H9 (cell line): ENCODE measurements at regions not wholly inside any gene's neighbourhood (a gene's known extent, or its start where the extent isn't known, plus 50 kb on each side); places are given as distances from the start of the nearest gene placed in this dataset.

ENCODE experiments used
- DNase-seq: peaks from one replicate; pipeline ENCODE4 v3.0.0-alpha.2; 2017
- H2AFZ ChIP-seq: one replicate; pipeline ENCODE4 v1.6.1; 2013; ENCODE audit warnings: mild to moderate bottlenecking, low read length, control low read depth, moderate library complexity
- H2AK5ac ChIP-seq: 2 replicates; pipeline ENCODE4 v1.6.1; 2013; ENCODE audit warnings: low read length, control low read depth, mixed read lengths; ENCODE audit not compliant: insufficient read length
- H2BK120ac ChIP-seq: one replicate; pipeline ENCODE4 v1.6.1; 2013; ENCODE audit warnings: low read depth, mild to moderate bottlenecking, low read length, control low read depth, inconsistent platforms; ENCODE audit not compliant: poor library complexity, severe bottlenecking
- H2BK12ac ChIP-seq: 2 replicates; pipeline ENCODE4 v1.6.1; 2013; ENCODE audit warnings: low read length, control low read depth, mixed read lengths, low read depth; ENCODE audit not compliant: insufficient read length
- H2BK15ac ChIP-seq: 2 replicates; pipeline ENCODE4 v1.6.1; 2013; ENCODE audit warnings: low read depth, low read length, control low read depth
- H2BK20ac ChIP-seq: one replicate; pipeline ENCODE4 v1.6.1; 2013; ENCODE audit warnings: low read depth, mild to moderate bottlenecking, low read length, control low read depth, inconsistent platforms; ENCODE audit not compliant: poor library complexity, severe bottlenecking
- H2BK5ac ChIP-seq: 2 replicates; pipeline ENCODE4 v1.6.1; 2013; ENCODE audit warnings: low read length, control low read depth, mixed read lengths; ENCODE audit not compliant: insufficient read length
- H3K14ac ChIP-seq: 2 replicates; pipeline ENCODE4 v1.6.1; 2013; ENCODE audit warnings: low read length, control low read depth; ENCODE audit not compliant: insufficient read depth
- H3K18ac ChIP-seq: 2 replicates; pipeline ENCODE4 v1.6.1; 2013; ENCODE audit warnings: low read depth, mild to moderate bottlenecking, mixed read lengths, low read length, control low read depth; ENCODE audit not compliant: insufficient read length
- H3K23ac ChIP-seq: 2 replicates; pipeline ENCODE4 v1.6.1; 2013; ENCODE audit warnings: low read length, control low read depth, mixed read lengths, low read depth; ENCODE audit not compliant: insufficient read length
- H3K23me2 ChIP-seq: 2 replicates; pipeline ENCODE4 v1.6.1; 2013; ENCODE audit warnings: low read depth, mild to moderate bottlenecking, mixed read lengths, low read length, control low read depth; ENCODE audit not compliant: insufficient read length, poor library complexity, severe bottlenecking
- H3K27ac ChIP-seq: 2 replicates; pipeline ENCODE4 v1.5.1; 2013; ENCODE audit warnings: low read length, control low read depth, mixed read lengths, low read depth; ENCODE audit not compliant: insufficient read length
- H3K27me3 ChIP-seq: 2 replicates; pipeline ENCODE4 v1.6.1; 2013; ENCODE audit warnings: low read length, control low read depth, inconsistent platforms; ENCODE audit not compliant: insufficient read depth
- H3K4ac ChIP-seq: 2 replicates; pipeline ENCODE4 v1.6.1; 2013; ENCODE audit warnings: low read depth, mild to moderate bottlenecking, control low read depth, inconsistent platforms, low read length, moderate library complexity
- H3K4me1 ChIP-seq: 2 replicates; pipeline ENCODE4 v1.6.1; 2013; ENCODE audit warnings: low read length, control low read depth, inconsistent platforms; ENCODE audit not compliant: insufficient read depth
- H3K4me2 ChIP-seq: 2 replicates; pipeline ENCODE4 v1.6.1; 2013; ENCODE audit warnings: low read length, control low read depth, mixed read lengths; ENCODE audit not compliant: insufficient read length, insufficient read depth
- H3K56ac ChIP-seq: 2 replicates; pipeline ENCODE4 v1.6.1; 2013; ENCODE audit warnings: low read depth, mild to moderate bottlenecking, mixed read lengths, low read length, control low read depth; ENCODE audit not compliant: insufficient read length
- H3K79me1 ChIP-seq: 2 replicates; pipeline ENCODE4 v1.6.1; 2013; ENCODE audit warnings: low read depth, mild to moderate bottlenecking, moderate library complexity, low read length, control low read depth, inconsistent platforms; ENCODE audit not compliant: insufficient read depth, poor library complexity, severe bottlenecking
- H3K79me2 ChIP-seq: 2 replicates; pipeline ENCODE4 v1.6.1; 2013; ENCODE audit warnings: low read length, control low read depth, inconsistent platforms; ENCODE audit not compliant: insufficient read depth
- H3K9ac ChIP-seq: 2 replicates; pipeline ENCODE4 v1.6.1; 2013; ENCODE audit warnings: low read length, control low read depth, mixed read lengths; ENCODE audit not compliant: insufficient read length; ENCODE audit errors: extremely low read depth
- H3K9me3 ChIP-seq: one replicate; pipeline ENCODE4 v1.6.1; 2013; ENCODE audit warnings: low read depth, low read length, inconsistent platforms; ENCODE audit not compliant: control insufficient read depth
- H3T11ph ChIP-seq: one replicate; pipeline ENCODE4 v1.6.1; 2013; ENCODE audit warnings: mild to moderate bottlenecking, low read length, control low read depth, inconsistent platforms
- H4K20me1 ChIP-seq: one replicate; pipeline ENCODE4 v1.6.1; 2013; ENCODE audit not compliant: control insufficient read depth, insufficient read length, insufficient read depth
- H4K5ac ChIP-seq: 2 replicates; pipeline ENCODE4 v1.6.1; 2013; ENCODE audit warnings: low read depth, mild to moderate bottlenecking, mixed read lengths, low read length, control low read depth; ENCODE audit not compliant: insufficient read length
- H4K8ac ChIP-seq: replicated peaks from 2 replicates; pipeline ENCODE4 v1.6.1; 2013; ENCODE audit warnings: low read length, control low read depth, mixed read lengths, low read depth; ENCODE audit not compliant: insufficient read length
- H4K91ac ChIP-seq: 2 replicates; pipeline ENCODE4 v1.6.1; 2013; ENCODE audit warnings: low read depth, mild to moderate bottlenecking, moderate library complexity, mixed read lengths, low read length, control low read depth; ENCODE audit not compliant: insufficient read length
- H3K27ac Mint-ChIP-seq, 3 experiments: 2 replicates in 2 of 3; 3 replicates in 1 of 3; pipeline ENCODE4 v1.8.0; 2020 to 2021; ENCODE audit warnings: mixed read lengths in 3 of 3, mild to moderate bottlenecking in 1 of 3, moderate library complexity in 1 of 3
- H3K27me3 Mint-ChIP-seq: 2 replicates; pipeline ENCODE4 v1.8.0; 2021; ENCODE audit warnings: low read depth, mild to moderate bottlenecking, moderate library complexity, mixed read lengths
- H3K36me3 Mint-ChIP-seq, 3 experiments: 2 replicates in 2 of 3; 3 replicates in 1 of 3; pipeline ENCODE4 v1.8.0; 2020 to 2021; ENCODE audit warnings: low read depth in 3 of 3, mixed read lengths in 3 of 3; ENCODE audit not compliant: insufficient read depth in 1 of 3
- H3K4me1 Mint-ChIP-seq, 2 experiments: 2 replicates each; pipeline ENCODE4 v1.8.0; 2020; ENCODE audit warnings: mixed read lengths in 2 of 2
- H3K4me3 Mint-ChIP-seq, 2 experiments: 2 replicates in 1 of 2; 3 replicates in 1 of 2; pipeline ENCODE4 v1.8.0; 2020 to 2021; ENCODE audit warnings: mild to moderate bottlenecking in 2 of 2, mixed read lengths in 2 of 2, moderate library complexity in 1 of 2
- H3K9me3 Mint-ChIP-seq, 2 experiments: 2 replicates in 1 of 2; 3 replicates in 1 of 2; pipeline ENCODE4 v1.8.0; 2020; ENCODE audit warnings: mild to moderate bottlenecking in 2 of 2, mixed read lengths in 2 of 2, moderate library complexity in 1 of 2
- WGBS: extraction: QIAGEN DNeasy Blood & Tissue Kit; methylation state at CpG from one replicate; pipeline ENCODE4 v1.1.7; 2013; ENCODE audit warnings: missing lambda C conversion rate, low lambda C conversion rate, mixed read lengths; ENCODE audit not compliant: insufficient read length; ENCODE audit errors: extremely low coverage; 5-methylcytosine and 5-hydroxymethylcytosine counted together
- TF ChIP-seq, protein P1 (sequence below): fragments of 200-600 bp; sonication (generic); conservative IDR thresholded peaks from 3 replicates; pipeline ENCODE4 v1.8.0; 2021; ENCODE audit warnings: antibody characterized with exemption, mild to moderate bottlenecking

DNA sequence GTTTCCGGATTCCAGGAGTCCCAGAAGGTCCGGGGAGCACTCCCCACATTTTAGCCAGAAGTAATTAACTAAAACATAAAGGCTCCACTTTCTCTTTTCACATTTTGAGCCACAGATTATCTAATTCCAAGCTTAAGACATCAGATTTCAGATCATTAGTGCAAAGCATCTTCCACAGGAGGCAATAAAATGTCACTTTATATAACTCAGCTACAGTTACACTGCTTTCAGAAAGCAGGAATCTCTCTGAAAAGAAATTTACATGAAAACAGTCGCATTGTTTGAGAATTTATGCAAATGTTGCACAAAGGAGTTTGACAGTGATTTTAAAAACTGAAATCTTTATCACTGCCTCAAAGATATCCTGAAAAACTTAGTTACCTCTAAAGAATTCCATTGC is 99.7 kb downstream of the LMO4 start:
- Histone ChIP-seq H3K14ac (no peak overlapping the region), H4K8ac (no peak overlapping the region), H3K27me3 (no peaks in the 10 kb centered on the region), H3K18ac (no peak overlapping the region), H3K4me1 (peaks cover 7% of the 10 kb centered on the region; the same call in 1 of the 2 replicates), H2AFZ (no peak overlapping the region), H3K79me2 (no peaks in the 10 kb centered on the region), H3K4me2 (peak overlapping the region; percentile 29), H3K23ac (no peak overlapping the region), H3K23me2 (no peaks in the 10 kb centered on the region), H3K56ac (no peak overlapping the region), H2AK5ac (no peak overlapping the region), H2BK20ac (no peak overlapping the region), H4K20me1 (no peaks in the 10 kb centered on the region), H2BK12ac (no peak overlapping the region), H3K9ac (no peak overlapping the region), H2BK5ac (no peak overlapping the region), H3K79me1 (no peaks in the 10 kb centered on the region), H2BK15ac (no peak overlapping the region), H4K91ac (no peak overlapping the region), H3K4ac (no peak overlapping the region), H4K5ac (no peak overlapping the region), H2BK120ac (no peak overlapping the region), H3K9me3 (no peaks in the 10 kb centered on the region), H3K27ac (peak overlapping the region; percentile 77), H3T11ph (no peak overlapping the region)
- Mint-ChIP-seq H3K36me3 (peaks cover 4 to 11% (median 8%) of the 10 kb centered on the region in 3 experiments; a peak in 4 of 7 replicates), H3K9me3 (peaks cover 3 to 6% of the 10 kb centered on the region in 2 experiments; a peak in 2 of 5 replicates), H3K4me3 (peak overlapping the region; percentile 34 to 46; a peak in 2 of 5 replicates), H3K4me1 (peaks cover 27 to 29% of the 10 kb centered on the region in 2 experiments), H3K27me3 (no peaks in the 10 kb centered on the region), H3K27ac (peak overlapping the region; percentile 94 to 97 (median 95))
- TF ChIP-seq, protein P1, sequence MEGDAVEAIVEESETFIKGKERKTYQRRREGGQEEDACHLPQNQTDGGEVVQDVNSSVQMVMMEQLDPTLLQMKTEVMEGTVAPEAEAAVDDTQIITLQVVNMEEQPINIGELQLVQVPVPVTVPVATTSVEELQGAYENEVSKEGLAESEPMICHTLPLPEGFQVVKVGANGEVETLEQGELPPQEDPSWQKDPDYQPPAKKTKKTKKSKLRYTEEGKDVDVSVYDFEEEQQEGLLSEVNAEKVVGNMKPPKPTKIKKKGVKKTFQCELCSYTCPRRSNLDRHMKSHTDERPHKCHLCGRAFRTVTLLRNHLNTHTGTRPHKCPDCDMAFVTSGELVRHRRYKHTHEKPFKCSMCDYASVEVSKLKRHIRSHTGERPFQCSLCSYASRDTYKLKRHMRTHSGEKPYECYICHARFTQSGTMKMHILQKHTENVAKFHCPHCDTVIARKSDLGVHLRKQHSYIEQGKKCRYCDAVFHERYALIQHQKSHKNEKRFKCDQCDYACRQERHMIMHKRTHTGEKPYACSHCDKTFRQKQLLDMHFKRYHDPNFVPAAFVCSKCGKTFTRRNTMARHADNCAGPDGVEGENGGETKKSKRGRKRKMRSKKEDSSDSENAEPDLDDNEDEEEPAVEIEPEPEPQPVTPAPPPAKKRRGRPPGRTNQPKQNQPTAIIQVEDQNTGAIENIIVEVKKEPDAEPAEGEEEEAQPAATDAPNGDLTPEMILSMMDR, result no peak
- no peak for DNase-seq
- WGBS, result no CpG with 5 or more reads among the region's 3 CpGs
